GM18508 (cell line): ENCODE measurements at regions not wholly inside any gene's neighbourhood (a gene's known extent, or its start where the extent isn't known, plus 50 kb on each side); places are given as distances from the start of the nearest gene placed in this dataset.
"Not testable (repeated sequence)": the region's sequence is repeated elsewhere in the genome, so short reads cannot be mapped to it uniquely, and the experiment has no call there.

Source experiments
- ATAC-seq: cut with Tn5 transposase; IDR thresholded peaks from one replicate; pipeline ENCODE4 v1.9.1; 2021; ENCODE audit warnings: moderate number of reproducible peaks; ENCODE audit not compliant: insufficient read depth, unreplicated experiment

GRCh38 chr4:160365383-160365782, 1262.5 kb downstream of the RAPGEF2 start:
- not testable (repeated sequence) for ATAC-seq

DNA sequence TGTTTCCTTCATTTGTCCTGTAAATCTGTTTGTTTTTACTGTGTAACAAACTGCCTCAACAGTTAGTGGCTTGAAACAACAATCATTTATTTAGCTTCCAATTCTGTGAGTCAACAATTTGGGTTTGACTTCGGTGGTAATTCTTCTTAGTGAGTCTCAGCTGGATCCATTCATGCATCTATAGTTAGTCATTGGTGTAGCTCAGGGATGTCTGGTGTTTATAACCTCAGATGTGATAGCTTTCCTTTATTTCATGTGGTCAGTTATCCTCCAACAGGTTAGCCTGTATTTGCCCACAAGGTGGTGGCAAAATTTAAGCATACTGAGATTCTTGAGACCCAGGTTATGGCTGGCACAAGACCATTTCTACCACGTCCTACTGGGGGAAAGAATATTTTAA, 1267.2 kb downstream of the RAPGEF2 start:
- ATAC-seq = no peak

DNA sequence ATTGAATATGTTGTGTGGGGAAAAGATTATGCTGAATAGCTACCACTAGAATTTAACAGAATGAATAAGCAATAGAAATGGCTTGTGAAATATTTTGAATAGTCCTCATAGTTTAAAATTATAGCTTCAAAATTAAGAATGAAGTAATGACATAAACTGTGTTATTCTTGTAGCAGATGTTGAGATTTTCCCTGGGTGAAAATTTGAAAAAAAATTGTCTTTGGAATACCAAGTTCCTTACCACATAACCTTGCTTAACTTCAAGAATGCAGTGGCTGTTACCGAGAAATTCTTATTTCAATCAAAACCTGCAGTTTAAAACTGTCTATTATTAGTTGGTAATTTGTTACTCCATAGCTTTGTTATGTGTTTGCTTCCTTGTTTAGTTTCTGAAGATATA, 1268.6 kb downstream of the RAPGEF2 start:
- ATAC-seq = no peak

DNA sequence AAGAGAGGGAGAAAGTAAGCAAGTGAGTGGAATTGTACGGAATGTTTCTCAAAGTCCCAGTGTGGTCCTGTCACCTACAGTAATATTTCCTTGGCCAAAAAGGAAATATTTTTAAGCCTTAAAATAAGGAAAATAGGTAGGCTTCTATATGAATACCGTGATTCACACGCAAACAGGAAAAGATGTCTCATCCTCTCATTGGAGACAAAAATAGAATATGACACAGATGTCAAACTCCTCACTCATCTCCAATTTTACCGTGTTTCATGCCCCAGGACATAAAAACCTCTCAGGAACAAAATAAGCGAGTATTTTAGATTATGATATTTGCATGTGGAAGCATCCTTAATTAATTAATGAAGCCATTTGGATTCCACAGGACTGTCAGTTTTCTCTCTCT, 1269.5 kb downstream of the RAPGEF2 start:
- no peak for ATAC-seq

- ATAC-seq = no peak
These were observed 1271.0 kb downstream of the RAPGEF2 start for GRCh38 chr4:160373911-160374310.

- no peak for ATAC-seq
These were observed 1273.0 kb downstream of the RAPGEF2 start for GRCh38 chr4:160375772-160376452.

DNA sequence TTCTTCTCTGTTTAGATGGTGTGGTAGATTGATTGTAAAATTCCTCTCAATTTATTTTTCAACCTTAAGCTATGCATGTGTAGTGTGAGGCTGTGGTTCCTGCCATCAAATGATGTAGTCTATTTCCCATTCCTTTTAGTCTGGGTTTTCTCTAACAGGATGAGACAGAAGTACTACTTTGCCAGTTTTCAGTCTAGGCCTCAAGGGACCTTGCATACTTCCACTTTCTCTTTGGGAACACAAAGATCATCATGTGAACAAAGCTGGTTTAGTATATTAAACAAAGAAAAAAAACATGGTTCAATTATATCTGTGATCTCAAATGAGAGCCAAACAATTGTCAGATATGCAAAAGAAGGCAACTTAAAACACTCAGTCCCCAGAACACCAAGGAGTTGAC, 1284.0 kb downstream of the RAPGEF2 start:
- no peak for ATAC-seq

- ATAC-seq = no peak
These were observed 1296.9 kb downstream of the RAPGEF2 start for GRCh38 chr4:160399826-160400225.

DNA sequence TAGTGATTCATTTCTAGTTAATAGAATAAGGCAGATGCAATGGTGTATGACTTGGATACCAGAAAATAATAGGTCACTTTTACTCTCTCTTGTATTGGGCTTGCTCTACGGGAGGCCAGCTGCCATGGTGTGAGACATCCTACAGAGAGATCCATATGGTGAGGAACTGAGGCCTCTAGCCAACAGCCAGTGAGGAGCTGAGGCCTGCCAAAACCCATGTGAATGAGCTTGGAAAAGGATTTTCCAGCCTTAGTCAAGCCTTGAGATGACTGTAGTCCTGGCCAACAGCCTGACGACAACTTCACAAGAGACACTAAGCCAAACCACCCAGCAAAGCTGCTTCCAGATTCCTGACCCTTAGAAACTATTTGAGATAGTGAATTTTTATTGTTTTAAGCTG, 1300.2 kb downstream of the RAPGEF2 start:
- no peak for ATAC-seq

DNA sequence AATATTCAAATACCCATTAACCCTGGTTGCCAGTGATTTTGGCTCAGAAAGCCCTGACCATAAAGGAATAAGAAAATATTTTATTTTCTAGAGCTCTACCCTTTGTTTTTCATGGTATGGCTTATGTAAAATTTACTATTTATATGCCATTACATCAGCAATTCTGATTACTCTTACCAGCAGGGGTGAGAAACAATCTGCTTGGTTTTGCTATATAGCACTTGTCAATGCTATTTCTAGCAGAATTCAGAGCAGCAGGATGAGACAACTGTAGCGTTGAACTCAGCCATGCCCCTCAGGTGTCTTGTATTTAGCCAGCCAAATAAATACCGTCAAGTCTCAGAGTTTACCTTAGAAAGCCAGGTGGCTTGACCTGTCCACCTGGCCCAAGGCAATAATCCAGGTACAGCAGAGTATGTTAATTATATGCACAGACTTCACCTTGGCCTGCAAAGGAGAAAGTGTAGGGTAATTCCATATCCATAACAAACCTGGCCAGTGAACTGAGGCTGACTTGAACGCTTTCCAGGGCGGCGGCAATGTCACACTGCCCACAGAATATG, 1303.5 kb downstream of the RAPGEF2 start:
- no peak for ATAC-seq

DNA sequence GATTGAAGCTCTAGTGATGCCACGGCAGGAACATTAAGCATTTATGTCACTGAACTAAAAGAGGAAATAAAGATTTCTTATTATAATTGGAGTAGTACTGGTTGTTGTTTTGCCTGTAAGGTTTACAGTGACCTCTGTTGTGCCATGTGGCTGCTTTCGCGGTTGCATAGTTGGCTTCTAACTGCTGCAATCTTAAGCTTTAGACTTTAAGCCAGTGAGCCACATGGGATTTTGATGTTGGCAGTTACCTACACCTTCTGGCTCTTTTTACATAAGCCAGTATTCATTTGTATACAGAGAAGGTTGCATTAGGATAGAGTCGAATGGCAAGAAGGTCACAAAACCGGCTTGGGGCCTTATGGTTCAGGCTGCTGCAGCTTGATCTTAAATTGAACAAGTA, 1311.6 kb downstream of the RAPGEF2 start:
- no peak for ATAC-seq

DNA sequence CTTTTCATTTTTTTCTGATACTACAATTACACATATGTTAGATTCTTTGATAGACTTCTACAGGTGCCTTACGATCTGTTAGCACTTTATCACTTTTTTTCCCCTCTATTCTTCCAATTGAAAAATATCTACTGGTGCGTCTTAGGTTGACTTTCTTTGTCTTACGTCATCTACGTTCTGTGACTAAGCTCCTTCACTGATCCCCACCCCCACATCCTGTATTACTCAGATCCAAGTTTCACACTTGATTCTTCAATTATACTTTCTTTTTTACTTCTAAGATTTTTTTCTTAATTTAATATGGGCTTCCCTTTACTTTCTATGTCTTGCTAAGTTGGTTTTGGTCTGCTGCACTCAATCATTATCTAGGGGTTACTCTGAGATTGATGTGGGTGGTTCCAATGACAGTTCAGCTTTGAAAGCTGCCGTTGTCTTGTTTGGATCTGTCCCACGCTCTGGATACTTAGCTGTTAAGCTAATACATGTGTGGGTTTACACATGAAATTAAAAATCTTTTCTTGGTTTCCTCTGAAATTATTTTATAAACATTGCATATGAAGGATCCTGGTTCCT, 1321.1 kb downstream of the RAPGEF2 start:
- no peak for ATAC-seq

DNA sequence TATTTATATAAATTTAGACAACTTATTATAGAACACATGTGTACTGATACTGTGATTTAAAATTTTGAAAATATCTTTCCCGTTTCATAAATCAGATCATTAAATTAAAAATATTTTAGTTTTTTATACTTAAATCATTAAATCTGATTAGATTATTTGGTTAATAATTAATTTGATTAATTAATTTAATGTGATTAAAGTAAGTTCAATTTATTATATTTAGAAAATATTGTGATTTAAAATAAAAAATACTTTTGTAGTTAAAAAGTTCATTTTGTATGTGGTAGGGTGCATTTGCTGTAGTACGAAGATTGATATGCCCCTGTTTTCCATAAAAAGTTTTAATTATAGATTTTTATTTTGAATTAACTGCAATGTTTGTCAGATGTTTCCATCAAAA, 1323.4 kb downstream of the RAPGEF2 start:
- no peak for ATAC-seq

DNA sequence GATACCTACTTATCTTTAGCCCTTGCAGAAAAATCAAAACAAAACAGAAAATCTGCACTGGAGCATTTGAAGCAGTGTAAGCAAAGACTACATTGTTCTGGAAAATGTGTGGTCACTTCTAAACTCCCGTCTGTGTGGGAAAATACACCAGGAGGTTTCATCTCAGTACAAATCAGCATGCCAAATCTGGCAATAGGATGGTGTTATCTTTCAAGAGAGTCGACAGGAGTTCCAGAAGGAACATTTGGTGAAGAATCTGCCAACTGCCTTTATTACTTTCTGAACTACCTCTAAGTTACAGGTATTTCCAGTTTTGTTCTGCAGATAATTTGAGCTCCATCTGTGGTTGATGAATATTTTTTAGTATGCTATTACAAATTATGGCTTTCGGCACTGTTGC, 1348.0 kb downstream of the RAPGEF2 start:
- ATAC-seq = no peak

GRCh38 chr4:160481696-160482690, 1379.1 kb downstream of the RAPGEF2 start:
- ATAC-seq = not testable (repeated sequence)

DNA sequence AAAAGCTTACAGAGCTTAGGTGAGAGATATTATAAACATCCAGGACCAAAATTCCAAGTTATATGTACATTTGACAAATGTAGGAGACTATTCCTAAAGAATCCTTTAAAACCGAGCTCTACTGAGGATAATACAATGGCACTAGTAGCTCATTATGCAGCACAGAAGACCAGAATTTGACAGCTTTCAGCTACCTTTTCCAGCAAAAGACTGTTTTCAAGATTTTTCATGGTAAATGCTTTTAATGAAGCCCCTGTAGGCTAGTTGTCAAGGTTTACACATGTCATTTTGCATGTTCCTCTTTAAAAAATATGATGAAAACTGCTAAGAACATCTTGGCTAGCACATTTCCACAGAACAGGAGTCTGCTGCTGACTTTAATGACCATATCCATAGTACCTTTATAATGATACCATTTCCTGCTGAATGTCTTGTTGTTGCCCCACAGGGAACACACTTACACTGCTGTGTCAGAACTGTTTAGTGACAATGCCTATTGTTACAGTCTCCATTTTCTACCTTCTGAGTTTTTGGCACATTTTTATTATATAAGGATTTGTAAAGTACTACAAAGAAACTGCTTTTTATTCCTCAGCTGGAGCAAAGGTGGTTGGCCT, 1382.3 kb downstream of the RAPGEF2 start:
- no peak for ATAC-seq

DNA sequence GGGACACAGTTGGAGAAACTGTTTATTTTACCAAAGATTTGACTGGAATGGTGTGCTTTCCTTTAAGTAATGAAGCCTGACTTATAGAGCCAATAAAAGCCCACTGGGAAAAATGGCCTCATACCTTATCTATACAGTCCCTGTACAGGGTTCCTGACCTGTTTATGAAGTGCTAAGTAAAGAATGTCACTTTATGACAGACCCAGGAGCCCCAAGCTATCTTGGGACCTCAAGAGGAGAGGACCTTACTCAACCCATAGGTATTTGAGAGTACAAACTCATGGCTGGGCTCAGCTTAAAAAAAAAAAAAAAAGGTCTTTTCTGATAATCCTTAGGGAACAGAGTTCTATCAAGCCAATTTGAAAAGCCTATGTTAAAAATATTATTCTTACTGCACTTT, 1389.3 kb downstream of the RAPGEF2 start:
- no peak for ATAC-seq

DNA sequence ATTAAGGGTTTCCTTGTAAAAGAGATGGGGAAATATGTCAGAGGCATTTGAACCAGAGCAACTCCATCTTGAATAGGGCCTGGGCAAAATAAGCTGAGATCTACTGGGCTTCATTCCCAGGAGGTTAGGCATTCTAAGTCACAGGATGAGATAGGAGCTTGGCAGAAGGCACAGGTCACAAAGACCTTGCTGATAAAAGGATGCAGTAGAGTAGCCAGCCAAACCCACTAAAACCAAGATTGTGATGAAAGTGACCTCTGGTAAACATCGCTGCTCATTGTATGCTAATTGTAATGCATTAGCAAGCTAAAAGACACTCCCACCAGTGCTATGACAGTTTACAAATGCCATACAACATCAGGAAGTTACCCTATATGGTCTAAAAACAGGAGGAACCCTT, 1390.3 kb downstream of the RAPGEF2 start:
- no peak for ATAC-seq

GRCh38 chr4:160495356-160495755, 1392.5 kb downstream of the RAPGEF2 start:
- no peak for ATAC-seq

- ATAC-seq = no peak
These were observed 1395.3 kb downstream of the RAPGEF2 start for GRCh38 chr4:160498211-160498610.
